ENCODE measurements at regions not wholly inside any gene's neighbourhood (a gene's known extent, or its start where the extent isn't known, plus 50 kb on each side); places are given as distances from the start of the nearest gene placed in this dataset.
"Not testable (repeated sequence)": the region's sequence is repeated elsewhere in the genome, so short reads cannot be mapped to it uniquely, and the experiment has no call there.

- no peaks in the 10 kb centered on the region for H3K27me3 ChIP-seq
Measured at GRCh38 chr5:6251565-6252102, 126.7 kb downstream of the MED10 start.

DNA sequence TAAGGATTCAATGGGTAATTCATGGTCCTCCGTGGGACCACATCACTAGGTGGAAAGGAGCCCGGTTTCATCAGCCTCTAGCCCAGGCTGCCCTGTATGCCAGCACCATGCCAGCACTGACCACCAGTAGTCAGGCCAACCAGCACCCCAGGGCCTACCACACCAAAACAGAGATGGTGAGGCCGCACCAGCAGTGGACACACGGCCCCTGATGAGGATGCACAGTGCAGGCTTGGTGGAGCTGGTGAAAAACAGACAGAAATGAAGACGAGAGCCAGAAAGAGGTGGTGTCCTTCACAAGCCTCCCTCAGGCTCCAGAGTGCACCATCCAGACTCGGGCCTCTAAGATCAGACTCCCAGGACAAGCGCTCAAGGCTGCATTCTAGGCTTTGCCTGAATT lies 128.2 kb downstream of the MED10 start:
- Histone ChIP-seq H3K4me1 (no peaks in the 10 kb centered on the region), H3K9ac (no peak overlapping the region), H3K4me3 (no peak overlapping the region), H3K27me3 (no peaks in the 10 kb centered on the region), H3K27ac (no peak overlapping the region), H3K9me3 (replicated peaks in 1 of 11) (peaks cover 0 to 9% (median 0%) of the 10 kb centered on the region in 11 experiments; a peak in 2 of 22 replicates), H3K4me2 (no peak overlapping the region), H4K20me1 (no peaks in the 10 kb centered on the region), H3K36me3 (no peaks in the 10 kb centered on the region)
- TF ChIP-seq Cebpa-rat (IDR thresholded peaks at IDR 0.05), result no peak

More at GRCh38 chr5:6251565-6252102, 126.7 kb downstream of the MED10 start:
- H3K9ac ChIP-seq, result no peak overlapping the region
- no peaks in the 10 kb centered on the region for H3K4me1 ChIP-seq
- H3K4me2 ChIP-seq, result no peak overlapping the region
- H3K4me3 ChIP-seq, result no peak overlapping the region
- no peaks in the 10 kb centered on the region for H4K20me1 ChIP-seq
- H3K27ac ChIP-seq, result no peak overlapping the region
- peaks cover 0 to 9% (median 0%) of the 10 kb centered on the region in 11 experiments; a peak in 2 of 22 replicates for H3K9me3 ChIP-seq (replicated peaks in 1 of 11)
- H3K36me3 ChIP-seq, result no peaks in the 10 kb centered on the region
- TF ChIP-seq Cebpa-rat (IDR thresholded peaks at IDR 0.05), result no peak

DNA sequence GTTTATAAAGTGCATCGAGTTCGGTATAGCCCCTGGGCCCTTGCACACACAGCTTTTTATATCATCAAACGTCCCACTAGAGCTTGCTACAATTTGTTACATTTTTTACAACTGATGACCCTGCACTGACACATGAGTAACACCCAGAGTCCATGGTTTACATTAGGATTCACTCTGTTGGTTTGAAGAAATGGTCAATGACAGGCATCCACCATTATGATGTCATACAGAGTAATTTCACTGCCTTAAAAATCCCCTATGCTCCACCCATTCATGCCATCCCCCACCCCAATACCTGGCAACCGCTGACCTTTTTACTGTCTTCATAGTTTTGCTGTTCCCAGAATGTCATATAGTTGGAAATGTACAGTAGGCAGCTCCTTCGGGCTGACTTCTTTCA lies 130.2 kb downstream of the MED10 start:
- H3K4me1 ChIP-seq, result no peaks in the 10 kb centered on the region
- peaks cover 0 to 9% (median 0%) of the 10 kb centered on the region in 11 experiments; a peak in 2 of 22 replicates for H3K9me3 ChIP-seq (replicated peaks in 1 of 11)
- no peak overlapping the region for H3K9ac ChIP-seq
- no peak overlapping the region for H3K27ac ChIP-seq
- H4K20me1 ChIP-seq, result no peaks in the 10 kb centered on the region
- no peaks in the 10 kb centered on the region for H3K36me3 ChIP-seq
- no peak for TF ChIP-seq Cebpa-rat (IDR thresholded peaks at IDR 0.05)
- H3K4me2 ChIP-seq, result no peak overlapping the region
- H3K27me3 ChIP-seq, result no peaks in the 10 kb centered on the region
- no peak overlapping the region for H3K4me3 ChIP-seq

DNA sequence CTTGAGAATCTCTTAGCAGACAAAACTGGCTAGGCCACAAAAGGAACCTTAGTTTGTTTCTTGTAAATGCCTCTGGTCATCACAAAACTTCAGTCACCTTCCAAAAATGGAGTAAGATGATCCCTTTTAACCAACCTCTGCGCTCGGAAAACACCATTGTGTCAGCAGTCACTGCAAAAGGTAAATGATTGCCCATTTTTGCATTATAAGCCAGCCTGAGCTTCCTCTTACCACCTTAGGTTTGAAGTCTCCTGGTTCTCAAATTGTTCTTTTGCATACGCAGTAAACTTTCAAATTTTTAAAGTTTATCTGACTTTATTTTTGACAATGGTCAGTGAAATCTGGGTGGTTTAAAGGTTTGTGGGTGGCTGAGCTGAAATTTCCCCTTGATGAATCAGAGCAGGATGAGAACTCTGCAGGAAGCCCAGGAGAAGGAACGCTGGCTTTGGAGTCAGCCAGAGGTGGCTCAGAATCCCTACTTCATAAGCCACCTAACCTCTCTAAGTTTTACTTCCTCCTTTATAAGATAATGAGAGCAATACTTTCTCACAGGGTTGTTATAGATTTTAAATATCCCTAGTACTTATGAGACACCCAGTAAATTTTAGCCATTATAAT lies 131.4 kb downstream of the MED10 start:
- H3K4me1 ChIP-seq, result no peaks in the 10 kb centered on the region
- H3K36me3 ChIP-seq, result no peaks in the 10 kb centered on the region
- H3K9me3 ChIP-seq (replicated peaks in 1 of 11), result peaks cover 0 to 9% (median 0%) of the 10 kb centered on the region in 11 experiments; a peak in 2 of 22 replicates
- no peak overlapping the region for H3K4me2 ChIP-seq
- no peak overlapping the region for H3K4me3 ChIP-seq
- no peaks in the 10 kb centered on the region for H3K27me3 ChIP-seq
- no peak overlapping the region for H3K27ac ChIP-seq
- H3K9ac ChIP-seq, result no peak overlapping the region
- TF ChIP-seq Cebpa-rat (IDR thresholded peaks at IDR 0.05), result no peak
- H4K20me1 ChIP-seq, result no peaks in the 10 kb centered on the region

DNA sequence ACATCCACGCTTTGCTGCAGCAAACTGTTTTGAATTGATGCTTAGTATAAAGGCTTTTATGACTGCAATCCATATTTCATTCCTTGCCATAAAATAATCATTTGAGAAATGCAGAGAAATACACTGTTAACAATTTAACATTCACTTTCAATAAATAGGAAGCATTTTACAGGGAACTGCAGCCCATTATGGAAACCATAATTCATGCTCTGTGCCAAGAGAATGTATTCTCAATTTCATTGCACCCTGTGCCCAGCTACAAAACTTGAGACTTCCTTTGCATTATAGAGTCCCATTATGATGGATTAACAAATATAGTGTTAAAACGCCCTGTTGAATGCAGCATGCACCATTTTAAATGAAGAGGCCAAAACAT lies 134.0 kb downstream of the MED10 start:
- no peaks in the 10 kb centered on the region for H4K20me1 ChIP-seq
- TF ChIP-seq Cebpa-rat (IDR thresholded peaks at IDR 0.05), result no peak
- no peak overlapping the region for H3K4me3 ChIP-seq
- H3K27me3 ChIP-seq, result no peaks in the 10 kb centered on the region
- no peak overlapping the region for H3K27ac ChIP-seq
- H3K36me3 ChIP-seq, result no peaks in the 10 kb centered on the region
- H3K9ac ChIP-seq, result no peak overlapping the region
- no peaks in the 10 kb centered on the region for H3K4me1 ChIP-seq
- H3K9me3 ChIP-seq (replicated peaks in 1 of 11), result peaks cover 0 to 13% (median 12%) of the 10 kb centered on the region in 11 experiments; a peak in 13 of 22 replicates
- no peak overlapping the region for H3K4me2 ChIP-seq

DNA sequence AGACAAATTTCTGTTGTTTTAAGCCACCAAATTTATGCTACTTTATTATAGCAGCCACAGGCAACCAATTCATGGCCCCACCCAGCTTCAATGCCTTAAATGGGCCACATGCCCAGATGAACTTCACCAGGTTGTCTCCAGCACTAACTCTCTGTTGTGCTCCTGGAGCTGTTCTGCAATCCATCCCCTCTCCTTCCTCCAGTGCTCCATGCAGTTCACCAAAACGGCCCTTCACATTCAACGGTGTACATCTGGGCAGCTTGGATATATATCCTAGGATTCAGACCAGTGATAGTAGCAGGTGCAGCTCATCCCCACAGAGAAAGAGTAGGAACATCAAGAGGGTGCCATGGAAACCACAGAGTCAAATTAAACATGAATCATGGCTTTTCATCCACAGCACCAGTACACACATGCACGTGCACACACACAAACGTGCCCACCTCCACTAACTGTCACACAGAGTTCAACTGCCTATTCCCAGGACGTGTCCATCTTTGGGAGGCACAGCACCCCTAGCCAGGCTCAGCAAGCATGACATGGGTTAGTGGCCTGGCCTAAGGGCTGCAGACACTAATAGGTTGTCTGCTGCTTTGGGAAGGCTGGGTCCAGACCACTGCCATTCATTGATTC lies 134.5 kb downstream of the MED10 start:
- peaks cover 0 to 13% (median 12%) of the 10 kb centered on the region in 11 experiments; a peak in 13 of 22 replicates for H3K9me3 ChIP-seq (replicated peaks in 1 of 11)
- H3K4me2 ChIP-seq, result no peak overlapping the region
- H3K9ac ChIP-seq, result no peak overlapping the region
- TF ChIP-seq Cebpa-rat (IDR thresholded peaks at IDR 0.05), result no peak
- H3K27ac ChIP-seq, result no peak overlapping the region
- H4K20me1 ChIP-seq, result no peaks in the 10 kb centered on the region
- H3K27me3 ChIP-seq, result no peaks in the 10 kb centered on the region
- H3K36me3 ChIP-seq, result no peaks in the 10 kb centered on the region
- no peak overlapping the region for H3K4me3 ChIP-seq
- no peaks in the 10 kb centered on the region for H3K4me1 ChIP-seq

DNA sequence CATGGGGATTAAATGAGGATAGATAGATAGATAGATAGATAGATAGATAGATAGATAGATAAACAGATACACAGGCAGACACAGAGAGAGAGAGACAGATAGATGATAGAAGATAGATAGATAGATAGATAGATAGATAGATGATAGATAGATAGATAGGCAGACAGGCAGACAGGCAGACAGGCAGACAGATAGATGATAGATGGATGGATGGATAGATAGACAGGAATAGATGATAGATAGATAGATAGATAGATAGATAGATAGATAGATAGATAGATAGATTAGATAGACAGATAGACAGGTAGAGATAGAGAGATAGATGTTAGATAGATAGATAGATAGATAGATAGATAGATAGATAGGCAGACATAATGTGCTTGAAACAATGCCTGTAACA lies 137.3 kb downstream of the MED10 start:
- not testable (repeated sequence) for H3K4me3 ChIP-seq, H3K36me3 ChIP-seq
- H3K9me3 ChIP-seq (replicated peaks in 1 of 11), result peaks cover 0 to 13% (median 12%) of the 10 kb centered on the region in 11 experiments; a peak in 13 of 22 replicates

GRCh38 chr5:6236858-6237481 lies 141.4 kb downstream of the MED10 start:
- H3K36me3 ChIP-seq, result no peaks in the 10 kb centered on the region
- H3K9me3 ChIP-seq (replicated peaks in 1 of 11), result peaks cover 0 to 13% (median 12%) of the 10 kb centered on the region in 11 experiments; a peak in 13 of 22 replicates
- no peak overlapping the region for H3K27ac ChIP-seq
- no peaks in the 10 kb centered on the region for H3K4me1 ChIP-seq
- no peak for TF ChIP-seq Cebpa-rat (IDR thresholded peaks at IDR 0.05)
- H3K27me3 ChIP-seq, result no peaks in the 10 kb centered on the region
- no peaks in the 10 kb centered on the region for H4K20me1 ChIP-seq
- no peak overlapping the region for H3K4me2 ChIP-seq
- no peak overlapping the region for H3K4me3 ChIP-seq
- no peak overlapping the region for H3K9ac ChIP-seq

More for the DNA sequence above, 137.3 kb downstream of the MED10 start:
- H3K27ac ChIP-seq, H4K20me1 ChIP-seq, H3K4me2 ChIP-seq, H3K9ac ChIP-seq, H3K27me3 ChIP-seq, H3K4me1 ChIP-seq: not testable (repeated sequence)

DNA sequence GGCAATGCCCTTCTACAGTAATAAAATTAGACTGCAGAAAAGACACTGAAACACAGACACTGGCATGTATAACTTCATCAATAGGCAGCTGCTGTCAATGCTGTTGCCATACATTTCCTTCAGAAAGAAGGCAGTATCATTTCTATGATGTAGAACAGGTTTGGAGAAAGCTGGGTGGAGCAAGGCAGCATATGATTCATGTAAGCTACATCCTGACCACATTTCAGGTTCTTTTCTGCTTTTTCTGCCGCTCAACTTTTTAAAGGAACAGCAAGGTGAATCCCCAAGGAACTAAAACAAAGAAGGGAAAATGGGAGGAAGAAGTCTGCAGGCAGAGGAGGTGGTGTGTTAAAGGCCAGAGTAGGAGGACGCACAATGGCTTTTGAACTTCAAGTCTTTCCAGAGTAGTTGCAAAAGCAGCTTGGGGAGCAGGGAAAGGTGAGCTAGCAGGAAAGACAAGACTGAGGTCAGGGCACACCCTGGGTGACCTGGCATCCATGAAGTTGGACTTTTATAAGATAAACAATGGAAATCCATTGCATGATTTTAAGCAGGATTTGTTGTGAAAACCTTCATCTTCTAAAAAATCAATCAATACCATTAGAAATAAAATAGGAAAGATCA lies 142.1 kb downstream of the MED10 start:
- Histone ChIP-seq H4K20me1 (no peaks in the 10 kb centered on the region), H3K27me3 (no peaks in the 10 kb centered on the region), H3K9me3 (replicated peaks in 1 of 11) (peaks cover 0 to 13% (median 12%) of the 10 kb centered on the region in 11 experiments; a peak in 13 of 22 replicates), H3K4me2 (no peak overlapping the region), H3K27ac (no peak overlapping the region), H3K9ac (no peak overlapping the region), H3K36me3 (no peaks in the 10 kb centered on the region), H3K4me3 (no peak overlapping the region), H3K4me1 (no peaks in the 10 kb centered on the region)
- TF ChIP-seq Cebpa-rat (IDR thresholded peaks at IDR 0.05), result no peak

All from BLaER1 treated with 17β-estradiol and CSF1 and Interleukin-3, amounts not matched to agents 10 nM and 100 nM (cell line).